ENCODE measurements at regions not wholly inside any gene's neighbourhood (a gene's known extent, or its start where the extent isn't known, plus 50 kb on each side); places are given as distances from the start of the nearest gene placed in this dataset.

DNA sequence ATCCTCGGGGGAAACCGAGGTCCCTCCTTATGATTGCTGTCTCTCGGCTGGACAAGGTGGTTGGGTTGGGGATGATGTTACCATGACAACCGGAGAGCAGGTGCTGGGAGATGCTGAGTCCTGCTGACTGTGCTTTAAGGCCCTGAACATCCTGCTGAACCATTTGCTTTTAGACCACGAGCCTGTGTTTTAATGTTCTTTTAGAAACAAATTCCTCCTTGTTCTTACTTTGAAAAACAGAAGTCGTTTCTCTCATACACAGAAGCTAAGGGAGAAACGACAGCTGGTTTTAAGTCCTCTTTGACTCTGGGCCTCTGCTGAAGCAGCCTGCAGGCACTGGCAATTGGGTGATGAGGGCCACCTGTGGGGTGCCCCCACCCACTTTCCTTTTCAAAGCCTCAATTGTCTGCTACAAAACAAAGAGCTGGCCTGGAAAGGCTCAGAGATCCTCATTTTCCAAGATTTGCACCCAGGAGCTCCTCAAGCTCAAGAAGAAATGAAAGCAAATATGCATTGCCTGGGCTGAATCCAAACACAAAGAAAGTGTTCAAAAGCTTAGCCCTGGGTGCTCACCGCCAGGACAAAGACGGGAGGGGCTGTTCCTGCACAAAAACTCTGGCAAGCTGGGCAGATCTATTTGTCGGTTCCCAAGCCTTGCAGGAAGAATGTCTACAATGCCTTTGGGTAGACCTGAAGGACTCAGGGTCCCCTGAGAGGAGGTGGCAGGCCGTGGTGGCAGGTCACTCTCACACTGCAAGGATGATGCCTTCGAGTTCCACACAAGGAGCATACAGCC, 90.0 kb upstream of the CLMN start (continued):
- TF ChIP-seq, protein P1, sequence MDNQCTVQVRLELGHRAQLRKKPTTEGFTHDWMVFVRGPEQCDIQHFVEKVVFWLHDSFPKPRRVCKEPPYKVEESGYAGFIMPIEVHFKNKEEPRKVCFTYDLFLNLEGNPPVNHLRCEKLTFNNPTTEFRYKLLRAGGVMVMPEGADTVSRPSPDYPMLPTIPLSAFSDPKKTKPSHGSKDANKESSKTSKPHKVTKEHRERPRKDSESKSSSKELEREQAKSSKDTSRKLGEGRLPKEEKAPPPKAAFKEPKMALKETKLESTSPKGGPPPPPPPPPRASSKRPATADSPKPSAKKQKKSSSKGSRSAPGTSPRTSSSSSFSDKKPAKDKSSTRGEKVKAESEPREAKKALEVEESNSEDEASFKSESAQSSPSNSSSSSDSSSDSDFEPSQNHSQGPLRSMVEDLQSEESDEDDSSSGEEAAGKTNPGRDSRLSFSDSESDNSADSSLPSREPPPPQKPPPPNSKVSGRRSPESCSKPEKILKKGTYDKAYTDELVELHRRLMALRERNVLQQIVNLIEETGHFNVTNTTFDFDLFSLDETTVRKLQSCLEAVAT (IDR thresholded peaks at IDR 0.05) = no peak

GRCh38 chr14:95408731-95409476, 89.2 kb upstream of the CLMN start:
- RAD21 ChIA-PET (ENCODE audit: unreplicated experiment) = no interaction called here
- no peak overlapping the region for H3K9ac ChIP-seq (ENCODE audit: control insufficient read depth, insufficient read depth, low read length)
- H3K27ac ChIP-seq (ENCODE audit: control insufficient read depth, insufficient read depth) = no peak overlapping the region
- in situ Hi-C loops (cut with MboI) (no loop called here), intact Hi-C loops (cut with micrococcal nuclease; ENCODE audit: unreplicated experiment) (no loop called here)
- BruUV-seq (replicated peaks) = no TSS peak
- no peaks in the 10 kb centered on the region for H3K4me1 ChIP-seq (ENCODE audit: control insufficient read depth, insufficient read depth, low read length)
- H3K9me3 ChIP-seq (replicated peaks; ENCODE audit: control insufficient read depth, insufficient read depth, low read length) = no peaks in the 10 kb centered on the region
- H3K79me2 ChIP-seq (ENCODE audit: control insufficient read depth, insufficient read depth, low read length) = no peaks in the 10 kb centered on the region
- no peak overlapping the region for H2AFZ ChIP-seq (ENCODE audit: control insufficient read depth, low read depth, low read length)
- DNase-seq (ENCODE audit: low read depth, low spot score) (no peak), FAIRE-seq (no peak), ATAC-seq (no peak)
- no peak overlapping the region for H3K4me3 ChIP-seq
- no peak overlapping the region for H3K4me2 ChIP-seq (ENCODE audit: control insufficient read depth, insufficient read depth)
- SMC1A ChIA-PET (ENCODE audit: uncharacterized antibody, unreplicated experiment) = interaction anchor here (0.6 kb wide), 1 partner anchor 528 kb away, joined by 4 read pairs; no protein-coding TSS in a partner anchor
- POLR2A ChIA-PET = no interaction called here
- 92% methylated on average over 17 of the region's 17 CpGs for WGBS (ENCODE audit: insufficient coverage, insufficient replicate concordance, low lambda C conversion rate, missing lambda C conversion rate)
- H4K20me1 ChIP-seq (ENCODE audit: control insufficient read depth, insufficient read depth) = no peaks in the 10 kb centered on the region
- H3K36me3 ChIP-seq (ENCODE audit: control insufficient read depth in 2 of 2, insufficient read depth in 2 of 2, low read length in 1 of 2) = no peaks in the 10 kb centered on the region; a peak in 1 of 4 replicates
- CTCF ChIA-PET = interaction anchor here (0.9 to 1.4 kb wide), 2 partner anchors 18 to 274 kb away, joined by 3 to 4 read pairs; no protein-coding TSS in a partner anchor
- H3K27me3 ChIP-seq (replicated peaks in 1 of 2; ENCODE audit: control insufficient read depth in 2 of 2, insufficient read depth in 2 of 2, low read length in 1 of 2) = no peaks in the 10 kb centered on the region
- TF ChIP-seq, protein P2, sequence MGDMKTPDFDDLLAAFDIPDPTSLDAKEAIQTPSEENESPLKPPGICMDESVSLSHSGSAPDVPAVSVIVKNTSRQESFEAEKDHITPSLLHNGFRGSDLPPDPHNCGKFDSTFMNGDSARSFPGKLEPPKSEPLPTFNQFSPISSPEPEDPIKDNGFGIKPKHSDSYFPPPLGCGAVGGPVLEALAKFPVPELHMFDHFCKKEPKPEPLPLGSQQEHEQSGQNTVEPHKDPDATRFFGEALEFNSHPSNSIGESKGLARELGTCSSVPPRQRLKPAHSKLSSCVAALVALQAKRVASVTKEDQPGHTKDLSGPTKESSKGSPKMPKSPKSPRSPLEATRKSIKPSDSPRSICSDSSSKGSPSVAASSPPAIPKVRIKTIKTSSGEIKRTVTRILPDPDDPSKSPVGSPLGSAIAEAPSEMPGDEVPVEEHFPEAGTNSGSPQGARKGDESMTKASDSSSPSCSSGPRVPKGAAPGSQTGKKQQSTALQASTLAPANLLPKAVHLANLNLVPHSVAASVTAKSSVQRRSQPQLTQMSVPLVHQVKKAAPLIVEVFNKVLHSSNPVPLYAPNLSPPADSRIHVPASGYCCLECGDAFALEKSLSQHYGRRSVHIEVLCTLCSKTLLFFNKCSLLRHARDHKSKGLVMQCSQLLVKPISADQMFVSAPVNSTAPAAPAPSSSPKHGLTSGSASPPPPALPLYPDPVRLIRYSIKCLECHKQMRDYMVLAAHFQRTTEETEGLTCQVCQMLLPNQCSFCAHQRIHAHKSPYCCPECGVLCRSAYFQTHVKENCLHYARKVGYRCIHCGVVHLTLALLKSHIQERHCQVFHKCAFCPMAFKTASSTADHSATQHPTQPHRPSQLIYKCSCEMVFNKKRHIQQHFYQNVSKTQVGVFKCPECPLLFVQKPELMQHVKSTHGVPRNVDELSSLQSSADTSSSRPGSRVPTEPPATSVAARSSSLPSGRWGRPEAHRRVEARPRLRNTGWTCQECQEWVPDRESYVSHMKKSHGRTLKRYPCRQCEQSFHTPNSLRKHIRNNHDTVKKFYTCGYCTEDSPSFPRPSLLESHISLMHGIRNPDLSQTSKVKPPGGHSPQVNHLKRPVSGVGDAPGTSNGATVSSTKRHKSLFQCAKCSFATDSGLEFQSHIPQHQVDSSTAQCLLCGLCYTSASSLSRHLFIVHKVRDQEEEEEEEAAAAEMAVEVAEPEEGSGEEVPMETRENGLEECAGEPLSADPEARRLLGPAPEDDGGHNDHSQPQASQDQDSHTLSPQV (IDR thresholded peaks at IDR 0.05) = no peak
- TF ChIP-seq USF2 (IDR thresholded peaks at IDR 0.05; ENCODE audit: borderline replicate concordance, low read depth, low read length) = no peak
- TF ChIP-seq WRNIP1 (IDR thresholded peaks at IDR 0.05; ENCODE audit: borderline replicate concordance, low read depth, low read length) = no peak
- no peak for TF ChIP-seq NFYA (IDR thresholded peaks at IDR 0.05; ENCODE audit: borderline replicate concordance, low read depth, low read length)
- TF ChIP-seq PML (IDR thresholded peaks at IDR 0.05; ENCODE audit: low read length) = no peak
- no peak for TF ChIP-seq MXI1 (IDR thresholded peaks at IDR 0.05; ENCODE audit: low read depth, low read length)
- TF ChIP-seq HSF1 (IDR thresholded peaks at IDR 0.05; ENCODE audit: low read depth, low read length) = no peak
- TF ChIP-seq RUNX3 (IDR thresholded peaks at IDR 0.05; ENCODE audit: low read length) = no peak
- no peak for TF ChIP-seq POLR2AphosphoS2 (IDR thresholded peaks at IDR 0.05; ENCODE audit: low read depth, low read length)
- no peak for TF ChIP-seq FOXM1 (IDR thresholded peaks at IDR 0.05; ENCODE audit: low read depth, low read length)
- no peak for TF ChIP-seq DPF2 (IDR thresholded peaks at IDR 0.05)
- no peak for TF ChIP-seq PAX8 (IDR thresholded peaks at IDR 0.05)

Measured in GM12878 (cell line).